H1 (cell line): ENCODE measurements at regions not wholly inside any gene's neighbourhood (a gene's known extent, or its start where the extent isn't known, plus 50 kb on each side); places are given as distances from the start of the nearest gene placed in this dataset.
A peak's percentile ranks its signal among the peaks of the same experiment; 100 is the strongest.

Experiments
- CTCF ChIA-PET: fragments of 300-600 bp; sonication (Branson Sonifier 250); formaldehyde crosslinking; loops from one replicate; lab custom pipeline; 2021; ENCODE audit not compliant: partially characterized antibody; lab: Charles Lee
- POLR2A ChIA-PET: fragments of 300-600 bp; sonication (Branson Sonifier 250); formaldehyde crosslinking; loops from one replicate; lab custom pipeline; 2021; ENCODE audit warnings: inconsistent platforms; ENCODE audit not compliant: partially characterized antibody; lab: Charles Lee
- DNase-seq, 2 experiments: peaks; one replicate each; pipeline versions ENCODE4 v3.0.0 to v3.0.0-alpha.2; 2010 to 2022; ENCODE audit warnings: low spot score in 2 of 2, low read depth in 1 of 2, mixed read lengths in 1 of 2
- FAIRE-seq: peaks from 2 replicates; lab custom pipeline; 2011; peaks lifted over from hg19 to GRCh38; lab: Jason Lieb, UNC
- H2AFZ ChIP-seq: 2 replicates; pipeline ENCODE4 v1.8.1; 2012; ENCODE audit warnings: low read length, inconsistent platforms
- H2AK5ac ChIP-seq: 2 replicates; pipeline ENCODE4 v1.6.1; 2013; ENCODE audit warnings: low read depth, low read length
- H2BK120ac ChIP-seq: replicated peaks from 2 replicates; pipeline ENCODE3; 2013; ENCODE audit warnings: low read depth, low read length, inconsistent platforms
- H2BK12ac ChIP-seq: 2 replicates; pipeline ENCODE4 v1.6.1; 2013; ENCODE audit warnings: low read depth, low read length
- H2BK15ac ChIP-seq: 2 replicates; pipeline ENCODE4 v1.6.1; 2013; ENCODE audit warnings: low read length
- H2BK20ac ChIP-seq: 2 replicates; pipeline ENCODE4 v1.6.1; 2013; ENCODE audit warnings: low read length
- H2BK5ac ChIP-seq: 2 replicates; pipeline ENCODE4 v1.6.1; 2013; ENCODE audit warnings: low read depth, low read length
- H3K14ac ChIP-seq: 2 replicates; pipeline ENCODE4 v1.6.1; 2013; ENCODE audit warnings: inconsistent platforms; ENCODE audit not compliant: insufficient read length
- H3K18ac ChIP-seq: 2 replicates; pipeline ENCODE4 v1.6.1; 2013; ENCODE audit warnings: low read length; ENCODE audit errors: extremely low read depth
- H3K23ac ChIP-seq: 2 replicates; pipeline ENCODE4 v1.6.1; 2013; ENCODE audit warnings: inconsistent platforms; ENCODE audit not compliant: insufficient read length
- H3K23me2 ChIP-seq: 2 replicates; pipeline ENCODE4 v1.6.1; 2013; ENCODE audit warnings: low read depth, low read length
- H3K27ac ChIP-seq: 2 replicates; pipeline ENCODE4 v1.6.1; 2011; ENCODE audit warnings: low read depth, low read length, inconsistent platforms
- H3K27me3 ChIP-seq, 4 experiments: replicated peaks in 1 of 4; 1 replicate in 1 of 4; 2 replicates in 3 of 4; pipeline versions ENCODE4 v1.6.1 to v1.8.1; 2011 to 2013; ENCODE audit warnings: low read length in 3 of 4, mild to moderate bottlenecking in 3 of 4, inconsistent platforms in 2 of 4, mixed read lengths in 2 of 4, moderate library complexity in 1 of 4; ENCODE audit not compliant: control insufficient read depth in 3 of 4, insufficient read depth in 3 of 4; ENCODE audit errors: extremely low read depth in 1 of 4
- H3K36me3 ChIP-seq, 4 experiments: 2 replicates each; pipeline versions ENCODE4 v1.6.1 to v1.8.1; 2011 to 2013; ENCODE audit warnings: mild to moderate bottlenecking in 4 of 4, low read length in 3 of 4, moderate library complexity in 2 of 4, control low read depth in 1 of 4, inconsistent platforms in 1 of 4; ENCODE audit not compliant: insufficient read depth in 4 of 4, control insufficient read depth in 2 of 4
- H3K4ac ChIP-seq: replicated peaks from 2 replicates; pipeline ENCODE3; 2013; ENCODE audit warnings: low read length, low read depth, mixed read lengths, inconsistent platforms; ENCODE audit not compliant: insufficient read length
- H3K4me1 ChIP-seq, 4 experiments: replicated peaks in 1 of 4; 1 replicate in 1 of 4; 2 replicates in 3 of 4; pipeline versions ENCODE4 v1.6.1 to v1.8.1; 2011 to 2013; ENCODE audit warnings: low read length in 3 of 4, inconsistent platforms in 2 of 4, mixed read lengths in 1 of 4; ENCODE audit not compliant: insufficient read depth in 4 of 4, control insufficient read depth in 3 of 4
- H3K4me2 ChIP-seq, 2 experiments: 2 replicates each; pipeline versions ENCODE4 v1.6.1 to v1.8.1; 2011 to 2013; ENCODE audit warnings: low read depth in 2 of 2, low read length in 2 of 2, control low read depth in 1 of 2, inconsistent platforms in 1 of 2, mild to moderate bottlenecking in 1 of 2; ENCODE audit not compliant: insufficient read depth in 1 of 2
- H3K4me3 ChIP-seq, 4 experiments: fragments of 200-600, 300-600 bp in 1 of 4; sonication (generic), shearing (Covaris generic), sonication (Bioruptor Twin) in 1 of 4; 2 replicates each; pipeline versions ENCODE4 v1.5.1 to v1.8.1; 2011 to 2016; ENCODE audit warnings: low read length in 4 of 4, low read depth in 3 of 4, control low read depth in 2 of 4, inconsistent platforms in 2 of 4, mild to moderate bottlenecking in 2 of 4, mixed read lengths in 1 of 4, moderate library complexity in 1 of 4; ENCODE audit not compliant: insufficient read depth in 2 of 4; ENCODE audit errors: extremely low read depth in 1 of 4
- H3K56ac ChIP-seq: replicated peaks from 2 replicates; pipeline ENCODE3; 2013; ENCODE audit warnings: low read depth, mild to moderate bottlenecking, mixed read lengths, low read length, inconsistent platforms; ENCODE audit not compliant: insufficient read length
- H3K79me1 ChIP-seq: 2 replicates; pipeline ENCODE4 v1.6.1; 2013; ENCODE audit warnings: low read depth, low read length, control low read depth
- H3K79me2 ChIP-seq, 2 experiments: 2 replicates each; pipeline versions ENCODE4 v1.6.1 to v1.8.1; 2012 to 2013; ENCODE audit warnings: low read length in 2 of 2, mild to moderate bottlenecking in 2 of 2, inconsistent platforms in 1 of 2; ENCODE audit not compliant: insufficient read depth in 2 of 2, control insufficient read depth in 1 of 2
- H3K9ac ChIP-seq, 4 experiments: replicated peaks in 1 of 4; 1 replicate in 1 of 4; 2 replicates in 3 of 4; pipeline versions ENCODE4 v1.6.1 to v1.8.1; 2011 to 2013; ENCODE audit warnings: low read depth in 3 of 4, low read length in 3 of 4, control low read depth in 2 of 4, mild to moderate bottlenecking in 2 of 4, moderate library complexity in 2 of 4, inconsistent platforms in 1 of 4; ENCODE audit errors: extremely low read depth in 1 of 4
- H3K9me3 ChIP-seq, 2 experiments: 2 replicates each; pipeline versions ENCODE4 v1.6.1 to v1.8.1; 2012 to 2013; ENCODE audit warnings: mild to moderate bottlenecking in 2 of 2, moderate library complexity in 2 of 2, control low read depth in 1 of 2, inconsistent platforms in 1 of 2, low read depth in 1 of 2, low read length in 1 of 2, mixed read lengths in 1 of 2; ENCODE audit not compliant: insufficient read depth in 2 of 2
- H4K20me1 ChIP-seq, 2 experiments: replicated peaks in 1 of 2; 2 replicates each; pipeline versions ENCODE3 to v1.8.1; 2011 to 2013; ENCODE audit warnings: inconsistent platforms in 2 of 2, low read length in 2 of 2, mild to moderate bottlenecking in 1 of 2; ENCODE audit not compliant: insufficient read depth in 2 of 2, control insufficient read depth in 1 of 2
- H4K5ac ChIP-seq: 2 replicates; pipeline ENCODE4 v1.6.1; 2013; ENCODE audit warnings: low read length, low read depth, mixed read lengths, inconsistent platforms; ENCODE audit not compliant: insufficient read length
- H4K8ac ChIP-seq: 2 replicates; pipeline ENCODE4 v1.8.0; 2013; ENCODE audit warnings: mild to moderate bottlenecking, moderate library complexity, low read length, inconsistent platforms; ENCODE audit not compliant: insufficient read depth; ENCODE audit errors: extremely low read depth
- H4K91ac ChIP-seq: replicated peaks from 2 replicates; pipeline ENCODE3; 2013; ENCODE audit warnings: low read length, mixed read lengths, inconsistent platforms; ENCODE audit not compliant: insufficient read length
- CHD2 ChIP-seq: IDR thresholded peaks from 2 replicates; pipeline ENCODE4 v1.6.1; 2012; ENCODE audit warnings: low read length, improper control_type of control experiment
- RNF2 ChIP-seq: fragments of 200-900, 300-1000 bp; sonication (generic); IDR thresholded peaks from 2 replicates; pipeline ENCODE4 v1.7.1; 2016; ENCODE audit warnings: borderline replicate concordance, low read depth, mild to moderate bottlenecking, antibody characterized with exemption, low read length; ENCODE audit not compliant: poor library complexity, severe bottlenecking; ENCODE audit errors: missing control alignments
- WGBS, 2 experiments: shearing (Covaris generic) in 1 of 2; methylation state at CpG; one replicate each; pipeline versions ENCODE4 v1.1.6 to v1.1.7; 2013 to 2015; ENCODE audit warnings: low lambda C conversion rate in 2 of 2, mixed read lengths in 2 of 2, inconsistent platforms in 1 of 2, low coverage in 1 of 2, missing lambda C conversion rate in 1 of 2; ENCODE audit not compliant: insufficient replicate concordance in 2 of 2, insufficient coverage in 1 of 2, insufficient read length in 1 of 2; ENCODE audit errors: extremely low coverage in 1 of 2, missing lambda C conversion rate in 1 of 2; 5-methylcytosine and 5-hydroxymethylcytosine counted together

- no peak overlapping the region for H2BK20ac ChIP-seq
- H3K18ac ChIP-seq: no peak overlapping the region
- H3K9me3 ChIP-seq: no peaks in the 10 kb centered on the region; a peak in 1 of 4 replicates
- no peak overlapping the region for H3K4me3 ChIP-seq
- H3K79me2 ChIP-seq: no peaks in the 10 kb centered on the region
- no peak overlapping the region for H4K5ac ChIP-seq
- CTCF ChIA-PET: interaction anchor here (5.6 kb wide), 1 partner anchor 12 kb away, joined by 50 read pairs; no protein-coding TSS in a partner anchor
- H2BK15ac ChIP-seq: no peak overlapping the region
- no peak overlapping the region for H4K91ac ChIP-seq
- peaks cover 15 to 25% of the 10 kb centered on the region in 2 experiments for H4K20me1 ChIP-seq
- H2BK120ac ChIP-seq: no peak overlapping the region
- peaks cover 3 to 45% (median 23%) of the 10 kb centered on the region in 4 experiments for H3K4me1 ChIP-seq
- peak; percentile 10 for TF ChIP-seq RNF2
- no peak for TF ChIP-seq CHD2
- no peak overlapping the region for H3K23ac ChIP-seq
- POLR2A ChIA-PET: interaction anchor here (1.1 to 2.2 kb wide), 2 partner anchors 10 to 37 kb away, joined by 4 to 6 read pairs; no protein-coding TSS in a partner anchor
- no peak overlapping the region for H3K14ac ChIP-seq
- H3K27me3 ChIP-seq: peaks cover 98 to 100% (median 100%) of the 10 kb centered on the region in 4 experiments
- FAIRE-seq: no peak
- no peak overlapping the region for H4K8ac ChIP-seq
- H2AK5ac ChIP-seq: no peak overlapping the region
- 17% methylated on average over 9 of the region's 9 CpGs; no CpG with 5 or more reads in 1 of the 2 experiments for WGBS, 2 experiments
- H3K9ac ChIP-seq: no peak overlapping the region
- H3K27ac ChIP-seq: no peak overlapping the region
- no peak overlapping the region for H3K4me2 ChIP-seq
- H2BK5ac ChIP-seq: no peak overlapping the region
- no peaks in the 10 kb centered on the region for H3K79me1 ChIP-seq
- no peak for DNase-seq
- H2AFZ ChIP-seq: no peak overlapping the region
- no peak overlapping the region for H3K56ac ChIP-seq
- H3K36me3 ChIP-seq: no peaks in the 10 kb centered on the region; a peak in 1 of 8 replicates
- no peak overlapping the region for H3K4ac ChIP-seq
- H2BK12ac ChIP-seq: no peak overlapping the region
- H3K23me2 ChIP-seq: no peaks in the 10 kb centered on the region; the same call in 1 of the 2 replicates
These were observed 70.9 kb upstream of the POLG start for GRCh38 chr15:89405494-89405893.
